NCI-H2171 treated with DMSO at 0.1 percent for 48 hours (cell line): ENCODE measurements at regions not wholly inside any gene's neighbourhood (a gene's known extent, or its start where the extent isn't known, plus 50 kb on each side); places are given as distances from the start of the nearest gene placed in this dataset.
A peak's percentile ranks its signal among the peaks of the same experiment; 100 is the strongest.

Source experiments
- DNase-seq: peaks from one replicate; lab custom pipeline; 2025; lab: John Stamatoyannopoulos, UW

DNA sequence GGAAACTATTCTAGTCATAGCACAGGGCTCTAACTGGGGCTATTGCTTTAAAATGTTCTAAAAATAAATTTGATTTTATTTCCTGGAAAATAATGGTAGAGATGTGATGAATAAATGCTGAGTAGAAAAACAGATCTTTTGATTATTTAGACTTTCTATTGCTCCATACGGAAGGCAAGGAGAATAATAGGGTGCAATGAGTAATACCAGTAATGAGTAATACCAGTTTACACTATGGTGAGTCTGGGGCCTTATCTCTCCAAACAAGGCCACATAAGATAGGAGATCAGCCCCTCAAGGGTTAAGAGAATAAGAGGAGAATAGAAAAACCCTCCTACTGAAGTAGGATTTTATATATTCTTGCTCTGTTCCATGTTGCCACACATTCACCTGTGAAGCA lies 390.4 kb downstream of the KLF5 start:
- DNase-seq, result no peak

DNA sequence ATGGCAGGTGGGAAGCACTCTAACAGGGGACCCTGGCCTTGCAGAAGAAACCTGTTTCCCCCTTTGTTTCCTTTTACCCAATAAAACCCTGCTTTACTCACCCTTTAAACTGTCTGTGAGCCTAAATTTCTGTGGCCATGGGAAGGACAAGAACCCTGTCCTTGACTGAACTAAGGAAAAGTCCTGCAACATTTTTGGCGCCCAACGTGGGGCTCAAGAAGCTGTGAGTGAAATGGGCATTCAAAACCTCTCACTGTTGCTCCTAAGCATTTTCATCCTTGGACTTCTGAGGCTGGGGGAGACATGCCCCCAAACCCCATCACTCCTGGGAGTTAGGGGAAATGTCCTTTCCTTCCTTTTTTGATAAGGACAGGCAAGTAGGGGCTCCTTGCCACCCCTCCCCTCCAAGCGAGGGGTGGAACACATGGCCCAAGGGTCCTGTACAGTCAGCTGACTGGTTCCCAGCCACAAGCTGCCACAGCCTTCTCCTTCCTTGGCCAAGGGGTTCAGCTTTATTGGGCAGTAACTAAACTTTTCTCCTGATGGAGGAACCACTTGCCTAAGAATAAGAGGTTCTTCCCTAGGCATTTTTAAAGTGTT lies 381.6 kb downstream of the KLF5 start:
- DNase-seq, result no peak

DNA sequence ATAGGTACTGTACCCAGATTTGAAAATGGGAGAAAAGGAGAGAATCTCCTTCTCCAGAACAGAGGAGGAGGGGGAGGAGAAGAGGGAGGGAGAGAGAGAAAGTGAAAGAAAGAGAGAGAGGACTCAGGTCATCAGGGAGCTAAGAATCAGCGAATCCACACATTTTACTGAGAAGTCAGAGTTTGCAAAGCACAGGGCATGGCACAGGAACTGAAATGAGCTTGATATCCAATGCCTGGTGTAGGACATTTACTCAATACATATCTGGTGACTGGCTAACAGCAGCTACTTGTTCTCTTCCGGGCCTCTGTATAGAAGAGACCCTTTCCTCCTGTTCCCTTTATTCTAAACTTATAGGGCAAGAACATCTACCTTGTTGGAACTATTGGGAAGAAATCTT lies 375.1 kb downstream of the KLF5 start:
- DNase-seq, result no peak

DNA sequence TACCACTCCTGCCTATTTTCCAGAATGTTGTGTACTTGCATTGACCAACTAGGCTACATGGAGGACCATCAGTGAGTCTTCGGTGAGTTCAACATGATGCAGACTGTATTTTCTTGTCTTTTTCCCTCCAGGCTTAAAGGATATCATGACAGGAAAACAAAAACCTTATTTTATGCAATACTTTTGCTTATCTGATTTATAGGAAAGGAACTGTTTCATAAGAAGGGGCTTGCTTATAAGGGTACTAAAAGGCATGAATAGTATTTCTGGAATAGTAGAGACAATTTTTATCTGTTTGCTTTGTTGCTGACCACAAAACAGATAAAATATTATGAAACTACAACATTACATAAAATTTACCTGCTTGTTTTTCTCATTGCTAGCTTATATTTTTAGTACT lies 374.7 kb downstream of the KLF5 start:
- no peak for DNase-seq

DNA sequence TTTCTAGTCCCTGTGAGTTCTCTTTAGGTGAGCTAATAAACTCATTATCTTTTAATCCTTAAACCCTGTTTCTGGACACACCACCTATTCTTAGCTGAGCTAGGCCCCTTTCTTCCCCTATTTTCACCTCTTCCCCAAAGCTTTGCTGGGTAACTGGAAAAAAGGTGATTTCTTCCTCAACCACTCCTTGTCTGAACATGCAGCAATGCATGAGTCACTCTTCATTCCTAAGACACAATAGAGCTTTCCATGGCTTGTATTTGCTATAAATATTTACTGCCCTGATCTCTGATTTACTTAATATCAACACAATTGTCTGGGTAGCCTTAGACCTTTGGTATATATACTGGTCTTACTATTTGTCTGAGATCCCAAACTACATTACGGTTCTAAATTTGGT lies 370.9 kb downstream of the KLF5 start:
- DNase-seq, result no peak

DNA sequence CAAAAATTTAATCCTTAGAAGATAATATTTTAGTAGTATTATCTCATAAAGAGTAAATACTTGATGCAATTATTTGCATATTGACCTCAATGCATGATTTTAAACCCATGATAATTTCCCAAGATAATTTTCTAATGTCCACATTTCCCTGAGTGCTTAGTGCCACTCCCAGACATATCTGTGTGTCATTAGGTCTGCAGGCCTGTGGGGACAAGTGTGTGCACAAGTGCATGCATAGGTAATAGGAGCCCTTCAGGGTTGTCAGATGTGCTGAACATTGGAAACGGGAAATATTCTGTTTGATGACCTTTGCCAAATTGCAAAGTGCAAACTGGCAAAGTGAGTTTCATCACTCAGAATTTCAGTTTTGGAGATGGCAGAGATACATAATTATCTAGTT lies 369.9 kb downstream of the KLF5 start:
- DNase-seq, result no peak

DNA sequence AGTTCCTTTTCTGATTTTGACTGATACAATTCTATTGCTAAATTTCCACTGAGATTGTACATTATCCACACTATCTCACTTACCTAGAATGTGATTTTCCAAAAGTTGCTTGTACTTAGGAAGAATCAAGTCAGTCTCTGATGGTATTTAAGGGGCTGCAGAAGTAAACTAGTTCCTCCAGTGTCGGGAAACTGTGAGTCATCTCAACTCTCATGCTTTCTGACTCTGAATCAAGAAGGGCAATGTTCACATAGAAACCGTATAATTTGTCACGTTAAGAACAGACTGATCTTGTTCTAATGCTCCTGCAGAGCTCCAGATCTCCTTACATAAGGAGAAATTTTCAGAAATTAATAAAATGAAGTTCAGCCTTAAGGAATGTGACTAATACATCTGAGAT lies 369.3 kb downstream of the KLF5 start:
- no peak for DNase-seq

DNA sequence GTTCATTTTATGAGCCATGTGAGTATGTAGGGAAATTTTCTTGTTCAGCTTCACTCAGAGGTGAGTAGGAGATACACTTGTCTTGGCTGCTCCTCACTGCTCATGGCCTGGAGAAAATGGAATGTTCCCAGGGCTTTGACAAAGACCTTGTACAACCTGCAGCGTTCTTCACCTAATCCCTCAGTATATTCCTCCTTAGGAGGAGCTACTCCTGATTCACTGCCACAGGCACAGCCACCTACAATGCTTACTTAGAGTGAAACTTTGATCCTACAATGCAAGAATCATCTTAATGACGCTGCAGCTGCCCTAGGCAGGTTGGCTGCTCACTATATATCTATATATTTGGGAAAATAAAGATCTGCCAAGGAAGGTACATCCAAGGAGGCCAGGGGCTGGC lies 364.2 kb downstream of the KLF5 start:
- DNase-seq, result no peak

DNA sequence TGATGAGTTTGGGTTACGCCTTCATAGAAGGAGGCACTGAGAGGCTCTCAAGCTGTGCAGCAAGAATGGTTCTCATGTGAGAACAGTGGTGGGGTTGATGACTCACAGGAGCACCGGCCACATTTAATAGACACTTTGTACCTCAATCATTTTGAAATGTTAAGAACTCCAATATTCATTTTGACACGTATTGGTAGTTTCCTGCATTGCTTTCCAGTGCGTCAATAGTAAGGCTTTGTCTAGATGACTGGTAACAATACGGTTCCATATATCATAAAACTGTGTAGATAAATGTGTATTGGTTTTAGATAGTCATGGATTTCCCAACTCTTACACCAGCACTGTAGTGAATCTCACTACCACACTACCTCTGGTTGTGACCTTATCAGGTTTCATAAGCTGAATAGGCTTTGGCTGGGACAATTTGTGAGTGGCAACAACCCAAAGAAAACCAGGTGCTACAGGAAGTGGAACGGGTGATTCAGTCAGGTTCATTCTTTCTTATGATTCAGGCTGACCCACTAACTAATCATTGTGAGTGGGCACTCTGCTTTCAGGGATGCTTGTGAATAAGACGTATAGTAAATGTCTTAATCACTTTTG lies 362.6 kb downstream of the KLF5 start:
- no peak for DNase-seq

DNA sequence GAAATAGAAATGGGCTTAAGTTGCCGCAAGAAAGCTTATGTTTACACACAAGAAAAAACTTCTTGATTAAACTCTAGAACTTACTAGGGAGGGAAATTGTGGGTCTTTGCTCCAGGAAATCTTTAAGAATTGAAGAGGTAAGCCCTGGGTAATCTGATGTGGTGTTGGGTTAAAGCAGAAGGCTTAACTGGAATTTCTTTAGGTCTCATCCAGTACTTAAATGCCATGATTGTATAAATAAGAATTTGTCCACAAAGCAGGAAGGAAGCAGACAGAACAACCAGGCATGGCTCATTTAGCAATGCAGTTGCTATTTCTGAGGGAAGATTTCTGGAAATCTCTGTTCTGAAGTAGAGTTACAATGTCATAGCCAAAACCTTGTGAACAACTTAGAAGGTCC lies 360.4 kb downstream of the KLF5 start:
- no peak for DNase-seq

DNA sequence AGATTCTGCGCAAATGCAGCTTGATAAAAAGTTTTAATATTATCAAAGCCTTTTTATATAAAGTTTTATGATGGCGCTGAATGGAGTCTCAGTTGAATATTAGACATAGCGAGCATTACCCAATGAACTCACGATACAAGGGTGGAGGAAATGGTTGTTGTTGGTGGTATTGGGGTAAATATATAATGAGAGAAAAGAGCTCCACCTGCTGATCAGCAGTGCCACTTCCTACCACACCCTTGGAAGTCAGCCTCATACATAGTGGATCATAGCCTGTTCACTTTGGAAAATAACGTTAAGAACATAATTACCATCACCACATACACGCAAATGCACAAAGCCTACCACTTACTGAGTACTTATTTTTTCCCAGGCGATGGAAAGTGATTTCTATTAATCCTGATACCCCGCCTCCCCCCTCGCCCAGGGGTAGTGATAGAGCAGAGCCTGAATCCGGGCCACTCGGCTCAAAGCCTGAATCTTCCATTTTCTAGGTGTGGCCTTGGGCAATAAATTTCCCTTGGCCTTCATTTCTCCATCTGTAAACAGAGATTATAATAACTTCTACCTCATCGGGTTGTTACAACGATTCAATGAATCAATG lies 358.3 kb downstream of the KLF5 start:
- peak; percentile 12 for DNase-seq

DNA sequence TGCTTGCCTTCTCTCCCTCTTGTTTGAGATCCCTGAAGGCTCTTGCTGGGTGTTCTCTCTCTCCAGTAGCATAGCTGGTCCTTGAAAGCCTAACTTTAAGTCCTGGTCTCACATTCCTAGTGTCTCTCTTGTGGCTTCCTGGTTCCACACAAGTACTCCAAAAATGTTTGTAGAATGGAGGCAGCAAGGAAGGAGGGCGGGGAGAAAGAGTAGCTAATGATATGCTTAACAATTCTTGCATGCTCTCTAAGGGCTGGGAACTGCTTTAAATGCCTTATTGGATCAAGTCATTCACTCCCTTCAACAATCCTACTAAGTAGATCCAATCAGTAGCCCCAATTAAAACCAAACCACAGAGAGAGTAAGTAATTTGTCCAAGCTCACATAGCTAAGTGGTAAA lies 357.3 kb downstream of the KLF5 start:
- DNase-seq, result no peak

DNA sequence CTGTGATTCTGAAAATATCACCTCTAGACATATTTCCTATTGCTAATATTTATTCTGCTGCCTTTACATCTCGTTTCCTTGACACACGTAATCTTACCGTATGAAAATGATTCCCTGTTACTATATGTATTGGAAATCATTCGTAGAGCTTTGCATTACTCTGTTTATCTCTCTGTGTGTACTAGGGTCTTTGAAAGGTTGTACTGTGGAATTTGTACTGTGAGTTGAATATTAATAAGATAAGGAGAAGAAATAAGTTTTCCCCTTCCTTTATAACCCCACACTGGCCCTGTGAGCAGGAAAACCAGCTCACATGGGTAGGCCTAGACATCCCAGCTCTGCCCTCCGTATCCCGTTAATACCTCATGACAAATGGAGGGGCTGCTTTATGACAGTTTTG lies 354.9 kb downstream of the KLF5 start:
- no peak for DNase-seq

DNA sequence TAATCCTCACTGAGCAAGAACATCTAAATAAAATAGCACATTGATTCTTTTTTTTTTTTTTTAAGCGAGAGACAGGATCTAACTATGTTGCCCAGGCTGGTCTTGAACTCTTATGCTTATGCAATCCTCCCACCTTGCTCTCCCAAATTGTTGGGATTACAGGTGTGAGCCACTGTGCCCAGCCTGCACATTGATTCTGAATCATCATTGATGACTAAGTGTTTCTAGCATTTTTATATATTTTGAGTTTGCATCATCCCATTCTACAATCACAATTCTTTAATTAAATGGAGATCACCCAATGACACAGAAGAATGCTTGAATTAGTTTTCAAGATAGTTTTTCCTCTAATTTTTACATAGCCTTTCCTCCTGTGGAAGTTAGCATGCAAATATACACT lies 354.1 kb downstream of the KLF5 start:
- DNase-seq, result no peak

DNA sequence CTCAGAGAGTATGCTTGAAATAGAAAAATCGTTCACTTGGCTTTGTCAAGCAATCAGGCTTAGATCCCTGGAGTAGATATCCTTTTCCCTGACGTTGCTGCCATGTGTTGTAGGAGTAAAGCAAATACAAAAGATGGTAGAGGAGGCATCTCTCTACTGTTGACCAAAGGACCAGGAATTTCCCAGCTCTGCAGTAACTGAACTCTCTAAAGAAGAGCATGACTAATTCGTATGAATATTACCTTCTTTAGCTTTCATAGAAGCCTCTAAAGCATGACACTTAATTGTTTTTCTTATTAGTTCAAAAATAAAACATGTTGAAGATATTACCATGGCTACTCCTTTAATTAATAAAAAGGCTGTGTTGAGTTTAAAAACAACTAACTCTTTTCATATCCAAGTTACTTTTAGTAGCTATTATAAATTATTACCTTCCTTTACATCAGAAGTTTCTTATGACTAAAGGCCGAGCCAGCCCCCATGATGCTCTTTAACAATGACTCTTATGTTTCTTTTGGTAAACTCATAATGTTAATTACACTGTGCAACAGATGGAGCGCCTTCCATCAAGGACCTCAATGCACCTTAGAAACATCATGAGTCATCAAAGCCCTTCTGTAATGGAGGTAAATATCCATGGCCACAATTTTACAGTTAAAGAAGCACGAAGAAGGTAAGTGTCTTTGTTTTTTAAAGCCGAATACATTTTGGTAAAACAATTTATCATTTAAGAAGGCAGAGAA lies 352.4 kb downstream of the KLF5 start:
- peak; percentile 44 for DNase-seq

DNA sequence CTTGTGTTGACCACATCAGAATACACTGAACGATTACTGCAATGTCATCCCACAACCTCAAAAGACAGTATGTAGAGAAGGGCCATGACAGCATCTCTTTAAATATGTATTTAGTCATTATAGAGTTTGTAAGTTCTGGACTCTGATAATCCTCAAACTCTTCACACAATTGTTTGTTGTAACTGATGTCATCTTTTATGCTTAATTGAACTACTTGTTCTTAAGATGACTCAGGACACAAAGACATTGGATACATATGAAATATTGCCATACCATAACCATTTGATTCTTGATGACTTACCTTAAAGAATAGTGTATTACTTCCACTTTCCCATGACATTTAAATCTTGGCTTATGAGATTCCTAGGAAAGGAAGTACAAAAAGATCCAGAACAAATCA lies 347.6 kb downstream of the KLF5 start:
- DNase-seq, result no peak

DNA sequence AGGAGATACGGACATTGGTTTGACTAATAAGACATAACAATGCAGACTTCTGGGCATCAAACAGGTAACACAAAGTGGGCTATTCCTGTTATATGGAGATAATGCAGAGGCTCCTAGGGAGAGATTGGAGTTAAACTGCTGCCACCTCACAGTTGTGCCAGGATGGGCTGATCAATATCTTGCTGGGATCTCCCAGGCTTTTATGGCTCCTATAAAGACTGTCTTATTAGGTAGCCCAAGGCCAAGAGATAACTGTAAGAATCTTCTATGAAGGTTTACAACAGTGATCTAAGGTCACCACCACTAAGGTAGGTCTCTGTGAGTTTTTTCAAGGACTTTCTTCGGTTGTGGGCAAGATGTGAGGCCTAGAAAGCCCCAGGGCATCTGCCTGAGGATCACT lies 345.8 kb downstream of the KLF5 start:
- no peak for DNase-seq

DNA sequence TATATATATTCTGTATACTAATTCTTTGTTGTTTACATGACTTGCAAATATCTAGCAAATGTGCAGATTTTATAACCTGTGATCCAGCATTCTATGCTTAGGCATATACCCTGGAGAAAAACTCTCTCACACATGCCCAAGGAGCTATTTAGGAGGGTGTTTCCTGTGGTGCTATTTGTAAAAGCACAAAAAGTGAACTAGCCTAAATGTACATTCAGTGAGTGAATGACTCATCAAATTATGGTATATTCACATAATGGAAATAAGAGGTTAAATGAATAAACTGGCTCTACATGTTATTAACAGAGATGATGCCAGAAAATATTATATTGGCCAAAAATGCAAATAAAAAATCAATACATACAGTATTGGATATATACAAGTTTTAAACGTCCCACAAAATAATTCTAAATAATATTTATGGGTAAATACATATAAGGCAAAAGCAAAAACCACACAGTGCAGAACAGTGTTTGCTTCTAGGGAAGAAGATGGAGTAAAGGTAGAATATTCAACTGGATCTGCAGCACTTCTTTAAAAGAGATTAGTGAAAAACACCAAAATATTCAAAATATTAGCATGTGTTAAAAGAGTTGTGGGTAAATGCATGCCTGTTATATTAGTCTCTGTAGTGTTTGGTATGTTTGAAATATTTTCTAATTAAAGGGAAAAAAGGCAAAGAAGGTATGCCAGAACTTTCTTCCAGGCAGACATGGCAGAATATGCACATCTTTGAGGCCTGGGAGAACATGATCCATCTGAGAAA lies 344.7 kb downstream of the KLF5 start:
- no peak for DNase-seq

DNA sequence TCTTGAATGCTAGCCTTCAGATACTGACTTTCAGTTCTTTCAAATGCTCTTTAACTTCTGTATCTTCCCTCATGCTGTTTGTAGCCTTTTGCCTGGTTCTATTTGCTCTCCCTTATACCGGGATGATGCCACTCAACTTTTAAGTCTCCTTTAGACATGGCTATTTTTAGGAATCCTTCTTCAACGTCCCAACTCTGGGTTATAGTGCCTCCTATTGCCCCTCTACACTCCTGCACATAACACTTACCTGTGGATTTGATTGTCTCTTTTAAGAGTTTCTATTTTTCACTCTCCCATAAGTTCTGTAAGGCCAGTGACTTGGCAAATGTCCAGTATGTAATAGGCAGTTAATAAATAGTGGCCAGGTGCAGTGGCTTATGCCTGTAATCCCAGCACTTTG lies 343.0 kb downstream of the KLF5 start:
- DNase-seq, result no peak

DNA sequence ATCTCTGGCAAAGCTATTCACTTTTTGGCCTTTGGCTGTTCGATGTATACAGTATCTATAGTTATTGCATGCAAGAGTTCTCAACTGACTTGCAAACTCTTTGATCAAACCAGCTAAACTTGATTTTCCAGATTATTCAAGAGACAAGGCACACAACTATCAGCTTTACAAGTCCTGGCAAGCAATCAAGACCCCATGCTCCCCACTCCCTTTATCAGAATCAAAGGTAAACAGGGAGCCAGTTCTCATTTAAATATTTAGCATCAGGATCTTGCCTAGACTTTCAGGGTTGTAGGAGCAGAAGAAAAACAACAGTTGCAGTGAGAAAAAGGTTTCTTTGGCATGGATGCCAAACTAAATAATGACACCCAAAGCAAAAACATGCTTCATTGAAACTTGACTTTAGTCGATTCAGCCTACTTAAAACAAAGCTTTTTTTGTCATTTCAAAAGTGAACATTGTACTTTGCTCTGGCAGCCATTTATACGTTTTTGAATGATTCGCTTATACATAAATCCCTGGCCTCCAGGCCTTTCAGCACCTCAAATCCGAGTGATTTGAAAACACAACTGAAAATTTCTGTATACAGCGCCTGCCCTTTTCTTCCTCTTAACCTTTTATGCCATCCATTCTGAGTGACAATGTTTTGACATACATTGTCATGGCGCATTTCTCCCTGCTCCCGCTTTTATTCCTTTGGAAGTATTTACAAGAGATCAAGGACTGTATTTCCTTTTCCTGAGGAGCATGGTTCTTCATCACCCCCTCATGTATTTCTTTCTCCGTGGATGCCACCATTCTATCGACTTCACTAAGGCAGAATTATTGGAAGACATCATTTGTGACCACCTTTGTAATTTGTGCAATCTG lies 340.8 kb downstream of the KLF5 start:
- no peak for DNase-seq

DNA sequence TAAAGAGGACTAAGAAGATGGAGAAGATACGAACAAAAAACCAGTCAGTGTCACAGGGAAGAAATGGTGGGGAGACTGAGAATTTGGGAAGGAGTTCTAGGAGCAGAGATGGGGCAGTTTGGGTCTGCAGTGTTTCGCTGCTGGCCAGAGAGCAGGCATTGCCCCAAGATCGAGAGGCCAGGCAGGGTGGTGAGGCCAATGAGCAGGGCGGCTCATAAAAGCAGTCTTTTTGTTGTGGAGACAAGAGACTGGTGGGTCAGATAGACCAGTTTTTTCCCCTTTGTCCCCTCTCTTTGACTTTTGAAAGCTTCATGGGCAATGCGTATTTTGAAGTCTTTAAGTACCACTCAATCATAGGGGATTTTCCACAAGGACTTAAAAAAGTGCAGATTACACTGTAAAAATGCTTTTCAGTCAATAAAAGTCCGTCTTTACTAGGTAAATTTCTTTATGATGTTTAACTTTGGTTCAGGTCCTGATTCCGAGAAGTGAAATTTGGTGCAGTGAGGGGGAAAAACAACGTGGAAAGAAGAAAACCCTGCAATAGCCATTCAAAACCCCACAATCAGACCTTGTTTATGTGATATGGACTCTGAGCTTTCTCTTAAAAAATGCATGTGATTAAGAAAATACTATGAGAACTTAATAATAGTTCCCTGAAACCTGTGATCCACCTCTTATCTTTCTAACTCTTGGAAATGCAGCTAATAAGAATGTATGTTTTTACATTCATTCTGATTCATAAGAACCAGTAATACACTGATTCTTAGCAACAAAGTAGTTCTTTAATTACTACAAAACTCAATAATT lies 338.9 kb downstream of the KLF5 start:
- no peak for DNase-seq
